HG03064 (cell line): ENCODE measurements at regions not wholly inside any gene's neighbourhood (a gene's known extent, or its start where the extent isn't known, plus 50 kb on each side); places are given as distances from the start of the nearest gene placed in this dataset.

Experiments
- ATAC-seq: cut with Tn5 transposase; IDR thresholded peaks from one replicate; pipeline ENCODE4 v1.9.1; 2021; ENCODE audit warnings: low read depth; ENCODE audit not compliant: unreplicated experiment

DNA sequence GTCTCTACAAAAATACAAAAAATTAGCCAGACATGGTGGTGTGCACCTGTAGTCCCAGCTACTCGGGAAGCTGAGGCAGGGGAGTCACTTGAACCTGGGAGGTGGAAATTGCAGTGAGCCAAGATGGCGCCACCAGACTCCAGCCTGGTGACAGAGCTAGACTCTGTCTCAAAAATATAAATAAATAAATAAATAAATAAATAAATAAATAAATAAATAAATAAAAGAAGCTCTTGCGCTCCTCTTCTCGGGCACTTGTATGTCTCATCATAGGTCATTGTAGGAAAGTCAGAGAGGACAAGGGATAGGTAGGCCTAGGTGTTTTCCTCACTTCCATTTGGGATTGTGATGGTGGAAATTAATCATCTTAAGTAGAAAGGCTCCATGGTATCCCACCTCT lies 252.8 kb downstream of the PIK3R1 start:
- ATAC-seq, result no peak

DNA sequence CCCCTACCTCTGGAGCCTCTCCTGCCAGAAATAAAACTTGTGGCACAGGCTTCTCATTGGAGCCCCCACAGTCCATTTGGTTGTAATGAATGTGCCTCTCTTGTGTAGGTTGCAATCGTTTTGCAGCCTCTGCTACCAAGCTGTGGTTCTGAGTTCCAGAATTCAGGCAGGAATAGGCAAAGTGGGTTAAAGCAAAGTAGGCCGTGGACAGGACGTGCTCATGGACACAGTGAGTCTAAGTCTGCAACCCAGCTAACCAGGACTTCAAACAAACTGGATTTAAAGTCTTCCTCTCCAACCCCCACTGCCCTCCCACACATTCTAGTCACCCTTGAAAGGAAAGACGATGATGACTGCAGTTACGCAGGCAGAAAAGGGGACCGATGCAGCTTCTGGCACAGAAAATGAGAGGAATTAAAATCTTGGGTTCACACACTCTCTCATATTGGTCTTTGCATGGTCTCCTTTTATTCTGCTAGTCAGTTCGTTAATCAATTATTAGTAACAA lies 260.0 kb downstream of the PIK3R1 start:
- no peak for ATAC-seq

GRCh38 chr5:68476854-68477253 lies 261.3 kb downstream of the PIK3R1 start:
- no peak for ATAC-seq

DNA sequence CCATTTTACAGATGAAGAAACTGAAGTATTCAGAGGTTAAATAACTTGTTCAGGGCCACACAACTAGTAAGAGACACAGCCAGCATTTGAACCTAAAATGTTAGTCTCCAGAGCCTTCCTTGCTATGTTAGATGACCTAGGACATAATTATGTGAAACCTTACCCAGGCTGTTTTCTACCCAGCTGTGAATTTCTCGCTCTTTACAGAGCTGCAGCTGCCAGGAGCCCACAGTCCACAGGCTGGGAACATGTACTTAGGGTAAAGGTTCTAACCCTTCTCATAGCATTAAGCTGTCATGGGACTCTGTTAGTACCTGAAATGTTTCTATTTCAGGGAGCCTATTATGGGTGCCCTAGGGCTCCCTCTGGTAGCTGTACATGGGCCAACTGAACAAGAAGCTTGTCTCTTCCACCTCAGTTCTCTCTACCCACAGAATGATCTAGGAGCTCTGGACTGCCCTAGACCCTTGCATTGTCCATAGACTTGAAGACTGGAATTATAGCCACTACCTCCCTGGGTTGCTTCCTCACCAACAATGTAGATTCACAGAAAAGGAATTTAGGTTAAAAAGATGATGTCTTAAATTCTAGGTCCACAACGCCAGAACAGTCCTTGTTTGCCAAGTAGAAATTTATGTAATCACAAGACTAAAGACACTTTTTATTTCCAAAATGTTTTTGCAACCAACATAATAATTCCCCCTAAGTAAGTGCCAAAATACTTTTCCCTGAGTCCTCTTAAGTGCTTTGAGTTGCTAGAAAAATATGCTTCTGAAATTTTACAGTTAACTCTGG lies 262.9 kb downstream of the PIK3R1 start:
- no peak for ATAC-seq

DNA sequence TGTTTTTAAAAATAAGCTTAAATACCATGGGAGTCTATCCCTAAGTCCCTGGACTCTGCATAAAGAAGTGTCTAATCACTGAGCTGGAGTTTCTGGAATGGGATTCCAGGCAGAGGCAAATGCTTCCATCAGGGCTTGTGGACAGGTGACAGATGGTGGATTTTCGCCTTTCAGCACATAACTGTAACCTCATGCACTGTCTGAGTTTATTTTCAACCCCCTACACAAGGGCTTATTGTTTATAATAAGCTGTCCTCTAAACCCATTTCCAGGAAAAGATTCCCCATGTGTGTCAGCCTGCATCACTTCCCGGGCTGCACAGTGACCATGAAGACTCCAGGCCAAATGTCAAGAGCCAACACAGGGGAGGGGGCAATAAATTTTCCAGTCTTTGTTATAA lies 264.0 kb downstream of the PIK3R1 start:
- no peak for ATAC-seq

GRCh38 chr5:68480335-68480940 lies 264.9 kb downstream of the PIK3R1 start:
- no peak for ATAC-seq

DNA sequence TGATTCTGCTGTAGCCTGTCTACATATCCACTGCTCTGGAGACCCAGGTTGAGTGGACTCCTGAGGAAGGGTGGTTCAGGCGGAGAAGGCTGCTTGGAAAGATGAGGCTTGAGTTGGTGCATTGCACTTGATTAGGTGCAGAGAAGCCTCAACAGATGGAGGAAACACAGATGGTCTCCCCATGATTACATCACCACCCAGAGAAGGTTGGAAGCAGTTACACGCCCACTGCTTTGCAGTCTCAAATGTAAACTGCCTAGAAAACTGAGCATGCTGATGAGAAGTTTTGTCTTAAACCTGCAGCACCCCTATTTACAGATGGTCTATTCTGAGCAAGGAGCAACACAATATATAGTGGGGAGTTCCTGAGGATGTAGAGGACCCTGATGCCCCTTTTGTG lies 266.6 kb downstream of the PIK3R1 start:
- ATAC-seq, result no peak

- ATAC-seq, result no peak
Measured at GRCh38 chr5:68484307-68485068, 268.9 kb downstream of the PIK3R1 start.

- ATAC-seq, result no peak
Measured at GRCh38 chr5:68489556-68489955, 274.0 kb downstream of the PIK3R1 start.

DNA sequence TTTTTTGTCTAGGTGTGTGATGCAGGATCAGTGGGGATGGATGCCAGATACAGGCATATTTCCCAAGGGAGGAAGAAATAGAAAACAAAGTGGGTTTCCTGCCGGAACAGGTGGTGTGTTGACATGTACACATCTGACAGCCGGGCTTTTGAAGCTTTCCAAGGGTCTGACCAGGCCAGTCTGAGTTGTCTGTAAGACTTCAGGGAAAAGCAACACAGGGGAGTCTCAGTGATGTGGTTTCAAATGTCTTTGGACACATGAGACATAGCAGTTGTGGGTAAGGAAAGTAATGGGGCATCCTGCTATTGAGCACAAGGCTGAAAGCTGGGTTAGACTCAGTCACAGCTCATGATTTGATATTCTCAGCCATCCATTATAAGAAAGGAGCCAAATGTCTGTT lies 274.9 kb downstream of the PIK3R1 start:
- ATAC-seq, result no peak

DNA sequence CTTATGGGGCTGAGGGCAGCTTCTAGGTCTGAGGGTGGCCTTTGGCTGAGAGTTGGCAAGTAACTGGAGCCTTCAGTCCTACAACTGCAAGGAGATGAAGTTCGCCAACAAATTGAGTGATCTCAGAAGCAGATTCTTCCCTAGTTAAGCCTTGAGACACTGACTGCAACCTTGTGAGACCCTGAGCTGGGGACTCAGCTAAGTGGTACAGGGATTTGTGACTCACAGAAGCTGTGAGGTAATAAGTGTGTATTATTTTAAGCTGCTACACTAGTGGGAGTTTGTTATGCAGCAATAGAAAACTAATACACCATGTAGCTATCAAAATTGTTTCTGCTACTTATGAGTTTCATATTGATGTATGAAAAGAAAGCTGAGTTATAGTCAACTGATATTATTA lies 279.2 kb downstream of the PIK3R1 start:
- ATAC-seq, result no peak

- ATAC-seq, result no peak
Measured at GRCh38 chr5:68499987-68500386, 284.4 kb downstream of the PIK3R1 start.

DNA sequence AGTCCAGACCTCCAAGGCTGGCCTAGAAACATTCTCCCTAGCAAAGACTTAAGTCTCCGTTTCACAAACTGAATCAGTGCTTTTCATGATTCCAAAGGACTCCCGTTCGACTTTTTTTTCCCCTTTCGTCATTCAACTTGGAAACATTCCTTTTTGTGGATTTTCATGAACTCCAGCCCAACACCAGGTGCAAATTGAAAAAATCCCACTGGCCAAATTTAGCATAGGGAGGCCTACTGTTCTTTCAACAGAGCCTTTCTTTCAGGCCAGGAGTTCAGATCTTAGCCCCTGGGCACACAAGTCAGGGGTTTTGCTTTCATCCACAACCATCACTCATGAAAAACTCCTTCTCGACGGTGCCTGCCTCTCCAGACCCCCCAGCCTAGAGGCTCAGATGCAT lies 285.3 kb downstream of the PIK3R1 start:
- no peak for ATAC-seq

- no peak for ATAC-seq
Measured at GRCh38 chr5:68502531-68502930, 287.0 kb downstream of the PIK3R1 start.

- no peak for ATAC-seq
Measured at GRCh38 chr5:68504306-68504705, 288.8 kb downstream of the PIK3R1 start.

DNA sequence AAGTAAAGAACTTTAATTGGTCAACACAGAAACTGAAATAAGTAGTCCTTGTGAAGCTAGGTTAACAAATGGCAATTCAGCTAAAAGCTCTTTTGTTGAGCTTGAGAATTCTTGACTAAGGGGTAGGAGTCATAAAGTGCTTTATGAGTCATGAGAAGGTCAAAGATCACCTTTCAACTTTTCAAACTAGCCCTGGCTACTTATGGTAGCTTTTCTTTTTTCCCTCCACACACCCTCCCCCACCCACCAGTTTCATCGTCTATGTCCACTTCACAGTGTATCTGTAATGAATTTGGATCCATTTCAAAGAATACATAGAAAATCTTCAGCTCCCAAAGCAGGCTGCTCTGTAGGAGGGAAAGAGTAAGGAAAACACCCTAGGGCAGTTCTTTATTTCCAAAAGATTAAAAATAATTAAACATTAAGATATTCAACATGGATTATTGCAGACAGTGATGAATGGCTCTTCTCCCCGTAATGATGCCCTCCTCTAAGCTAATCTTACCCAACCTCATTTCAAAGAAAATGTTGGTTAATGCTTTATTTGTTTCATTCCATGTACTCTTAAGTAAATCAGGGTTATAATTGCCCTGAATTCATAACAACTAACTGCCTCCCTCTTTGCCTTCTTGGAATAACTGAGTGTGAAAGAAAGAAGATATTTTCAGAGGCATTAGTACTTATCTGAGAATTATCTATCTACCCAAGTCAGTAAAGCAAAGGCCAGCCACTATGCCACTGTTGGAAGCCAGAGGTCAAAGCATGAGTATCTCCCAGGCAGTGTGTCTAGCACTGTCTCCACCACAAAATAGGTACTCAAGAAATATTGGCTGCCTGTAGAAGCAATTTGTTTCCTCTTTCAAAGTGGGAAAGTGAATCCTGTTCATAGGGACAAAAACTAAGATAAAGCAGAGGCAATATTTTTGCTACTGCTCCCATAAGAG lies 290.6 kb downstream of the PIK3R1 start:
- no peak for ATAC-seq

DNA sequence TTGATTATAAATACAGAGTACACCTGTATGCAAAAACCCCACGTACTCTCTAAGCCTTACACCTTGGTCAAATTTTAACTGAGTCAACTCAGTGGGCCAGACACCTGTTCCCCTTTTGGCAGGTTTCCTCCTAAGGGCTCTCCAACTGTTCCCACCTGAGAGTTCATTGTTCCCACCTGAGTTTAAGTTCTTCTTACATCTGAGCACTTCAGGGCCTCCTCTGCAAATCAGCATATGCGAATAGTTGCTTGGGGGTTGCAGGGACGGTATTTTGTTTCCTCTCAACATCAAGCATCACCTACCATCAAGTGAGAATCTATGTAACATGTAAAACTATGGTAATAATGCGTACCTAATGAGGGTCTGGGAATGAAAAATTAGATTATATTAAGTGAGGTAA lies 300.0 kb downstream of the PIK3R1 start:
- no peak for ATAC-seq

DNA sequence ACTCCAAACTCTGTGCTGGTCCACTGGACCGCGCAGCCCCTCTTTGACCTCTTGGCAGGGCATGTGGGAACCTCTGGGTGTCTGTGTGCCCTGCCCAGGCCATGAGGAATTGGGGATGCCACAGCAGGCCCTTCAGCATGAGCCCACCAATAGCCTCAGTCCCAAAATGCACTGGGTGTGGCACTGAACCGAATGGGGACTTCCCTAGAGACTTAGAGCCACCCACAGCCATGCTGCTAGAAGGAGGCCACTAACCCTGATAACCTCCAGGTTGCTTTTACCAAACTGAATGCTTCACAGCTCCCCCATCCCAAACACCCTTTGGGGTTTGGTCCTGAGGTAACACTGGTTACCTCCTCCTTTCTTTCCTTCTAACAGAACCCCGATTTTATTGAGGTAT lies 302.7 kb downstream of the PIK3R1 start:
- ATAC-seq, result no peak

GRCh38 chr5:68519143-68519542 lies 303.6 kb downstream of the PIK3R1 start:
- ATAC-seq, result no peak

GRCh38 chr5:68521776-68522175 lies 306.2 kb downstream of the PIK3R1 start:
- ATAC-seq, result no peak
